Astrocyte of the spinal cord (primary cell): ENCODE measurements at regions not wholly inside any gene's neighbourhood (a gene's known extent, or its start where the extent isn't known, plus 50 kb on each side); places are given as distances from the start of the nearest gene placed in this dataset.

ENCODE experiments used
- DNase-seq: peaks from one replicate; pipeline ENCODE4 v3.0.0; 2011; ENCODE audit warnings: low read depth, low spot score
- H3K4me3 ChIP-seq: 2 replicates; pipeline ENCODE4 v1.5.1; 2011; ENCODE audit warnings: low read depth, mild to moderate bottlenecking, low read length, moderate library complexity
- in situ Hi-C: cut with HindIII; loops from 2 replicates; pipeline ENCODE4 v1.10.0; 2017; ENCODE audit warnings: low sequenced_read_pairs
- TF ChIP-seq, protein P1 (sequence below): IDR thresholded peaks from 2 replicates; pipeline ENCODE4 v1.5.1; 2012; ENCODE audit warnings: low read depth, mild to moderate bottlenecking, low read length, inconsistent platforms

GRCh38 chr10:128796396-128796912 is 670.2 kb upstream of the MKI67 start:
- no peak overlapping the region for H3K4me3 ChIP-seq
- DNase-seq = no peak
- in situ Hi-C loops = no loop called here
- TF ChIP-seq, protein P1, sequence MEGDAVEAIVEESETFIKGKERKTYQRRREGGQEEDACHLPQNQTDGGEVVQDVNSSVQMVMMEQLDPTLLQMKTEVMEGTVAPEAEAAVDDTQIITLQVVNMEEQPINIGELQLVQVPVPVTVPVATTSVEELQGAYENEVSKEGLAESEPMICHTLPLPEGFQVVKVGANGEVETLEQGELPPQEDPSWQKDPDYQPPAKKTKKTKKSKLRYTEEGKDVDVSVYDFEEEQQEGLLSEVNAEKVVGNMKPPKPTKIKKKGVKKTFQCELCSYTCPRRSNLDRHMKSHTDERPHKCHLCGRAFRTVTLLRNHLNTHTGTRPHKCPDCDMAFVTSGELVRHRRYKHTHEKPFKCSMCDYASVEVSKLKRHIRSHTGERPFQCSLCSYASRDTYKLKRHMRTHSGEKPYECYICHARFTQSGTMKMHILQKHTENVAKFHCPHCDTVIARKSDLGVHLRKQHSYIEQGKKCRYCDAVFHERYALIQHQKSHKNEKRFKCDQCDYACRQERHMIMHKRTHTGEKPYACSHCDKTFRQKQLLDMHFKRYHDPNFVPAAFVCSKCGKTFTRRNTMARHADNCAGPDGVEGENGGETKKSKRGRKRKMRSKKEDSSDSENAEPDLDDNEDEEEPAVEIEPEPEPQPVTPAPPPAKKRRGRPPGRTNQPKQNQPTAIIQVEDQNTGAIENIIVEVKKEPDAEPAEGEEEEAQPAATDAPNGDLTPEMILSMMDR = no peak

DNA sequence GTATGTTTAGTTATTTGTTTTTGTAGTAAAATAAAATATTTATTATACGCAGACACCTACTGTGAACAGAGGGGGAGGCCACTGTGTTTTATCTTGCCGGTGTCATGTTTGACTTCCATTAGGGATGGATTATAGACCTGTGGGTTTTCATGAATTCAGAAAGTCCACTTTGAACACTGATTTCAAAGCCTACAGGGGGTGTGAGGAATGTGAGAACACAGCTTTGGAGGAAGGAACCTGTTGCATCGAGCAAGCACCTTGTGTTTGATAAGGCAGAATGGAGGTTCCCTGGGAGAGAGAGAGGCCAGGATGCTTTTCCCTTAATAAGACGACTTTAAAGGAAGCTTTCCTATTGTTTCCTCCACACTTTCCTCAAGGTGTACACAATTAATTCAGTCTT is 665.0 kb upstream of the MGMT start:
- no peak overlapping the region for H3K4me3 ChIP-seq
- no peak for DNase-seq
- TF ChIP-seq, protein P1 = no peak
- in situ Hi-C loops = no loop called here

- no peak overlapping the region for H3K4me3 ChIP-seq
- DNase-seq = no peak
- in situ Hi-C loops = no loop called here
- TF ChIP-seq, protein P1 = no peak
These were observed 663.3 kb upstream of the MGMT start for GRCh38 chr10:128803790-128804189.

DNA sequence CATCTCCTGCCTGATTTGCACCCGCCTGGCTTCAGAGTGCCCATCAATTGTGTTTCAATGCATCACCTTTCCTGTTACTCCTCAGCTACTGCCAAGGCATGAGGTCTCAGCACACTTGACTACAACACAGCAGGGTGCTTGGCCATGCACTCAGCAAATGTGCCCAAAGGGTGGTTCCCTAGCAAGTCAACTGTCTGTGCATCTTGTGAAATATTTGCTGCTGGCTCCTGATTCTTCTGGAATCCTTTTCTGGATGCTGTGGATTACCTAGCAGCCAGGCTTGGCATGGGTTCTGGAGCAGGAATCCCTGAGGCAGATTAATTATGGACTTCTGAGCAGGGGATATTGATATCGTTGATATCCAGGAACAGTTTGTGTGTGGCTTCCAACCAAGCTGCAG is 662.6 kb upstream of the MGMT start:
- DNase-seq = no peak
- TF ChIP-seq, protein P1 = no peak
- in situ Hi-C loops = no loop called here
- H3K4me3 ChIP-seq = no peak overlapping the region

DNA sequence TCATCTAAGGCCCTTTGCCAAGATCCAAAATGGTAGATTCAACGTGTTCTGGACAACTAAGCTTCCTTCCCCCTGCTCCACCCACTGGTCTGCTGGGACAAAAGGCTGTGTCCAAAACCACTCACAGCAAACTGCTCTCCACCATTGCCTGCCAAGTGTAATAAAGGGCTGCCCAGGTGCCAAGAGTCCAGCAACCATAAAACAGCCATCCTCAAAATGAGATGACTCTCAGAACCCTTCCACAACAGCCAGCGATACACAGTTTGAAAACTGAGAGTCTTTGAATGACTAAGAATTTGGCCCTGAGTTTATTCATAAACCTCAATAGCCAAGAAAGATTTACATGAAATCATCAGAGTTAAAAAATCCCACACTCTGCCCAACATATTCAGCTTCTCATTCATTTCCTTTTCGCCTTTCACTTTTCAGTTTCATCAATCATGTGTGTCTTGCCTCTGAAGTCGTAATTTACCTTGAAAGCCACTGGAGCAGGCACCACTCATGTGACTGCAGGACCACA is 658.1 kb upstream of the MGMT start:
- H3K4me3 ChIP-seq = no peak overlapping the region
- TF ChIP-seq, protein P1 = no peak
- no peak for DNase-seq
- in situ Hi-C loops = no loop called here

DNA sequence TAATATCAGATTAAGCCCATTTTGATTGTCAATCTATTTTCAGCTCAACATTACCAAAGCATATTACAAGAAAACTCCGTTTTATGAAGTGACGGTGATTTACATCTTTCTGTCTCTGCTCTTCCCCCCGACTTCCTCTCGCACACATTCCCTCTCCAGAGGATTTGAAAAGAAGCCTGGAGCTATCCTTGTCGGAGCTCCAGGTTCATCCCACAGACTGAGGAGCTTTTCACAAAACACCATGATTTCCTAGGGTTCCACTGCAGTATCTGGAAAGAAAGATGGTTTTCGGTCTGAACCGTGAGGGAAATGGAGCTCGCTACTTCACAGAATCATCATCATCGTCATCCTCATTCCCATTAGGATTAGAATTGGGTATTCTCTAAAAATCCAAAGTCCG is 655.5 kb upstream of the MGMT start:
- H3K4me3 ChIP-seq = no peak overlapping the region
- no peak for DNase-seq
- in situ Hi-C loops = no loop called here
- TF ChIP-seq, protein P1 = no peak

DNA sequence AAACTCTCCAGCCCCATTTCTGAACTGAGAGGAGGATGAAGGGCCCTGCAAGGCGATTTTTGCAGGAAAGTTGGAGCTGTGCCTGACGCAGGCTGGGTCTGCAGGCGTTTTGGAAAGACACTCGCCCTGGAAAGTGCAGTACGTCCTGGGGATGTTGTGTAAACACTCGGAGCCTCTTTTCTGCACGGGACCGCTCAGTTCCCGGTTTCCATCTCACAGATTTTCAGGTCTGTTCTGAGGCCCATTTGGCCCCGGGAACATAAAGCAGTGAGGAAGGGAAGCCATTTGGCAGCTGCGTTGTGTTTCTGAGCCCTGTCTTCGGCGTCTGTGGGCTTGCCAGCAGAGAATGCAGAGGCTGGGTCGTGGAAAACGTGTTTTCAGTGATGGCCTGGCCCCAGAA is 655.0 kb upstream of the MGMT start:
- no peak overlapping the region for H3K4me3 ChIP-seq
- TF ChIP-seq, protein P1 = no peak
- DNase-seq = no peak
- in situ Hi-C loops = no loop called here
